A549 (cell line): ENCODE measurements at regions not wholly inside any gene's neighbourhood (a gene's known extent, or its start where the extent isn't known, plus 50 kb on each side); places are given as distances from the start of the nearest gene placed in this dataset.

Source experiments
- ATAC-seq, 2 experiments: fragments of 200-7000 bp in 1 of 2; fragments of >200 bp in 1 of 2; cut with Nextera tagmentation in 1 of 2; cut with Tn5 transposase in 1 of 2; 3 replicates each; pipeline versions ENCODE4 v1.8.0 to v1.9.1; 2018 to 2020; ENCODE audit warnings: mild to moderate bottlenecking in 1 of 2, moderate library complexity in 1 of 2
- CTCF ChIA-PET: fragments of 300-600 bp; sonication (Branson Sonifier 250); formaldehyde crosslinking; extraction: SDS; loops from one replicate; lab custom pipeline; 2021; ENCODE audit warnings: antibody characterized with exemption, inconsistent platforms; lab: Yijun Ruan, JAX
- POLR2A ChIA-PET: fragments of 350-600 bp; formaldehyde crosslinking; extraction: SDS; loops from one replicate; lab custom pipeline; 2021; ENCODE audit warnings: antibody characterized with exemption, inconsistent platforms; lab: Yijun Ruan, JAX
- DNase-seq, 2 experiments: peaks; one replicate each; pipeline versions ENCODE4 v3.0.0 to v3.0.0-alpha.2; 2011 to 2016; ENCODE audit warnings: low read depth in 1 of 2, low spot score in 1 of 2
- FAIRE-seq: peaks from 2 replicates; lab custom pipeline; 2011; peaks lifted over from hg19 to GRCh38; lab: Jason Lieb, UNC
- H3K27ac ChIP-seq, 2 experiments: fragments of >200 bp; sonication (Bioruptor Twin); formaldehyde crosslinking; 3 replicates each; pipeline ENCODE4 v1.5.1; 2016 to 2017
- H3K4me1 ChIP-seq: fragments of >200 bp; sonication (Bioruptor Twin); formaldehyde crosslinking; 3 replicates; pipeline ENCODE4 v1.6.1; 2016
- H3K4me2 ChIP-seq: fragments of >200 bp; sonication (Bioruptor Twin); formaldehyde crosslinking; 3 replicates; pipeline ENCODE4 v1.6.1; 2016
- H3K4me3 ChIP-seq: fragments of >200 bp; sonication (Bioruptor Twin); formaldehyde crosslinking; 3 replicates; pipeline ENCODE4 v1.5.1; 2016
- H3K9me3 ChIP-seq: fragments of >200 bp; sonication (Bioruptor Twin); formaldehyde crosslinking; 3 replicates; pipeline ENCODE4 v1.6.1; 2016
- BHLHE40 ChIP-seq: IDR thresholded peaks from 2 replicates; pipeline ENCODE4 v1.6.1; 2012; ENCODE audit warnings: low read depth, low read length, inconsistent platforms
- CEBPB ChIP-seq, 2 experiments: fragments of >200 bp in 1 of 2; sonication (Bioruptor Twin) in 1 of 2; formaldehyde crosslinking in 1 of 2; IDR thresholded peaks; 2 replicates each; pipeline ENCODE4 v1.6.1; 2012 to 2016
- CHD2 ChIP-seq: fragments of 150-350 bp; IDR thresholded peaks from 2 replicates; pipeline ENCODE4 v1.6.1; 2014; ENCODE audit warnings: low read length; ENCODE audit not compliant: partially characterized antibody
- EHF ChIP-seq: fragments of 250-450 bp; sonication (Bioruptor Pico); IDR thresholded peaks from 2 replicates; pipeline ENCODE4 v1.5.0; 2020; ENCODE audit warnings: mild to moderate bottlenecking
- EP300 ChIP-seq, 2 experiments: fragments of >200 bp; sonication (Bioruptor Twin); formaldehyde crosslinking; IDR thresholded peaks; 2 replicates in 1 of 2; 3 replicates in 1 of 2; pipeline ENCODE4 v1.6.1; 2016 to 2017
- ESRRA ChIP-seq: fragments of 150-350 bp; IDR thresholded peaks from 2 replicates; pipeline ENCODE4 v1.6.1; 2014; ENCODE audit warnings: mild to moderate bottlenecking, low read length, borderline replicate concordance
- FOSB ChIP-seq: fragments of 250-450 bp; sonication (Bioruptor Pico); IDR thresholded peaks from 2 replicates; pipeline ENCODE4 v1.5.0; 2020; ENCODE audit warnings: mild to moderate bottlenecking, moderate library complexity
- FOSL2 ChIP-seq, 2 experiments: fragments of 450-650 bp in 1 of 2; fragments of >200 bp in 1 of 2; sonication (Bioruptor Twin) in 1 of 2; formaldehyde crosslinking; IDR thresholded peaks; 2 replicates each; pipeline versions ENCODE4 v1.5.0 to v1.6.1; 2016 to 2020; ENCODE audit warnings: mild to moderate bottlenecking in 1 of 2, moderate library complexity in 1 of 2
- GATA3 ChIP-seq: IDR thresholded peaks from 2 replicates; pipeline ENCODE4 v1.6.1; 2012; ENCODE audit warnings: borderline replicate concordance
- HDAC2 ChIP-seq: fragments of 200-600 bp; sonication (generic); IDR thresholded peaks from 2 replicates; pipeline ENCODE4 v1.6.1; 2016
- HEYL ChIP-seq: fragments of 250-450 bp; sonication (Bioruptor Pico); IDR thresholded peaks from 2 replicates; pipeline ENCODE4 v1.8.0; 2021; ENCODE audit warnings: mild to moderate bottlenecking, moderate library complexity
- HOXA7 ChIP-seq: fragments of 250-450 bp; sonication (Bioruptor Pico); IDR thresholded peaks from 2 replicates; pipeline ENCODE4 v1.5.0; 2020; ENCODE audit warnings: mild to moderate bottlenecking, moderate library complexity
- JUNB ChIP-seq: fragments of >200 bp; sonication (Bioruptor Twin); formaldehyde crosslinking; IDR thresholded peaks from 2 replicates; pipeline ENCODE4 v1.6.1; 2016
- KDM1A ChIP-seq: fragments of 200-600 bp; sonication (generic); IDR thresholded peaks from 2 replicates; pipeline ENCODE4 v1.6.1; 2016; ENCODE audit warnings: low read depth, mild to moderate bottlenecking
- MAFK ChIP-seq: fragments of 450-650 bp; IDR thresholded peaks from 2 replicates; pipeline ENCODE4 v1.6.1; 2014; ENCODE audit not compliant: partially characterized antibody
- MYC ChIP-seq: IDR thresholded peaks from 2 replicates; pipeline ENCODE4 v1.6.1; 2012; ENCODE audit warnings: mild to moderate bottlenecking, inconsistent platforms, low read length, improper control_type of control experiment, borderline replicate concordance
- NFE2L2 ChIP-seq: fragments of 150-350 bp; conservative IDR thresholded peaks from 2 replicates; pipeline ENCODE4 v1.6.1; 2014; ENCODE audit warnings: low read length
- NPAS2 ChIP-seq: fragments of 250-450 bp; sonication (Bioruptor Pico); IDR thresholded peaks from 2 replicates; pipeline ENCODE4 v1.8.0; 2022; ENCODE audit warnings: mild to moderate bottlenecking, moderate library complexity, borderline replicate concordance
- RARB ChIP-seq: fragments of 250-450 bp; sonication (Bioruptor Pico); IDR thresholded peaks from 2 replicates; pipeline ENCODE4 v1.8.0; 2021; ENCODE audit warnings: mild to moderate bottlenecking, moderate library complexity
- RCOR1 ChIP-seq: fragments of 150-350 bp; IDR thresholded peaks from 2 replicates; pipeline ENCODE4 v1.6.1; 2014; ENCODE audit warnings: antibody characterized with exemption, low read length, low read depth
- RNF2 ChIP-seq: fragments of 200-600 bp; sonication (generic); IDR thresholded peaks from 2 replicates; pipeline ENCODE4 v1.6.1; 2016; ENCODE audit warnings: low read depth, mild to moderate bottlenecking, antibody characterized with exemption, moderate library complexity, borderline replicate concordance
- SMC3 ChIP-seq: fragments of >200 bp; sonication (Bioruptor Twin); formaldehyde crosslinking; IDR thresholded peaks from 3 replicates; pipeline ENCODE4 v1.6.1; 2018; ENCODE audit warnings: inconsistent platforms
- SREBF2 ChIP-seq: fragments of 450-650 bp; IDR thresholded peaks from 2 replicates; pipeline ENCODE4 v1.6.1; 2014; ENCODE audit warnings: mild to moderate bottlenecking, moderate library complexity
- TP53 ChIP-seq: fragments of 250-450 bp; sonication (Bioruptor Pico); IDR thresholded peaks from 2 replicates; pipeline ENCODE4 v1.5.0; 2021; ENCODE audit warnings: mild to moderate bottlenecking, moderate library complexity
- ZC3H11A ChIP-seq: fragments of 450-650 bp; IDR thresholded peaks from 2 replicates; pipeline ENCODE4 v1.6.1; 2014; ENCODE audit warnings: antibody characterized with exemption, mild to moderate bottlenecking
- WGBS: methylation state at CpG from one replicate; pipeline ENCODE4 v1.1.6; 2017; ENCODE audit errors: missing lambda C conversion rate; 5-methylcytosine and 5-hydroxymethylcytosine counted together
- TF ChIP-seq, protein P1 (sequence below): fragments of 150-350 bp; IDR thresholded peaks from 2 replicates; pipeline ENCODE4 v1.6.1; 2014; ENCODE audit warnings: low read depth, mild to moderate bottlenecking, low read length
- TF ChIP-seq, protein P2 (sequence below): fragments of 450-650 bp; IDR thresholded peaks from 2 replicates; pipeline ENCODE4 v1.6.1; 2014; ENCODE audit warnings: antibody characterized with exemption
- TF ChIP-seq, protein P3 (sequence below): fragments of >200 bp; sonication (Bioruptor Twin); formaldehyde crosslinking; IDR thresholded peaks from 3 replicates; pipeline ENCODE4 v1.5.1; 2016

- H3K9me3 ChIP-seq = no peaks in the 10 kb centered on the region
- CTCF ChIA-PET = no interaction called here
- no peak overlapping the region for H3K4me3 ChIP-seq
- no peak for DNase-seq
- no peak overlapping the region for H3K4me2 ChIP-seq
- TF ChIP-seq, protein P1, sequence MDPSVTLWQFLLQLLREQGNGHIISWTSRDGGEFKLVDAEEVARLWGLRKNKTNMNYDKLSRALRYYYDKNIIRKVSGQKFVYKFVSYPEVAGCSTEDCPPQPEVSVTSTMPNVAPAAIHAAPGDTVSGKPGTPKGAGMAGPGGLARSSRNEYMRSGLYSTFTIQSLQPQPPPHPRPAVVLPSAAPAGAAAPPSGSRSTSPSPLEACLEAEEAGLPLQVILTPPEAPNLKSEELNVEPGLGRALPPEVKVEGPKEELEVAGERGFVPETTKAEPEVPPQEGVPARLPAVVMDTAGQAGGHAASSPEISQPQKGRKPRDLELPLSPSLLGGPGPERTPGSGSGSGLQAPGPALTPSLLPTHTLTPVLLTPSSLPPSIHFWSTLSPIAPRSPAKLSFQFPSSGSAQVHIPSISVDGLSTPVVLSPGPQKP = no peak
- TF ChIP-seq FOSL2 (IDR thresholded peaks at IDR 0.05) (no peak), FOSL2 (CRISPR knock-in tag; IDR thresholded peaks at IDR 0.05) (no peak), EP300 (IDR thresholded peaks at IDR 0.05) (no peak), EHF (CRISPR knock-in tag) (no peak), HOXA7 (CRISPR knock-in tag) (no peak), CEBPB (IDR thresholded peaks at IDR 0.05) (no peak), NPAS2 (no peak), TP53 (no peak), ESRRA (no peak), JUNB (no peak), RCOR1 (no peak), HDAC2 (no peak), HEYL (CRISPR knock-in tag) (no peak)
- TF ChIP-seq, protein P2, sequence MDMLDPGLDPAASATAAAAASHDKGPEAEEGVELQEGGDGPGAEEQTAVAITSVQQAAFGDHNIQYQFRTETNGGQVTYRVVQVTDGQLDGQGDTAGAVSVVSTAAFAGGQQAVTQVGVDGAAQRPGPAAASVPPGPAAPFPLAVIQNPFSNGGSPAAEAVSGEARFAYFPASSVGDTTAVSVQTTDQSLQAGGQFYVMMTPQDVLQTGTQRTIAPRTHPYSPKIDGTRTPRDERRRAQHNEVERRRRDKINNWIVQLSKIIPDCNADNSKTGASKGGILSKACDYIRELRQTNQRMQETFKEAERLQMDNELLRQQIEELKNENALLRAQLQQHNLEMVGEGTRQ = no peak
- TF ChIP-seq, protein P3, sequence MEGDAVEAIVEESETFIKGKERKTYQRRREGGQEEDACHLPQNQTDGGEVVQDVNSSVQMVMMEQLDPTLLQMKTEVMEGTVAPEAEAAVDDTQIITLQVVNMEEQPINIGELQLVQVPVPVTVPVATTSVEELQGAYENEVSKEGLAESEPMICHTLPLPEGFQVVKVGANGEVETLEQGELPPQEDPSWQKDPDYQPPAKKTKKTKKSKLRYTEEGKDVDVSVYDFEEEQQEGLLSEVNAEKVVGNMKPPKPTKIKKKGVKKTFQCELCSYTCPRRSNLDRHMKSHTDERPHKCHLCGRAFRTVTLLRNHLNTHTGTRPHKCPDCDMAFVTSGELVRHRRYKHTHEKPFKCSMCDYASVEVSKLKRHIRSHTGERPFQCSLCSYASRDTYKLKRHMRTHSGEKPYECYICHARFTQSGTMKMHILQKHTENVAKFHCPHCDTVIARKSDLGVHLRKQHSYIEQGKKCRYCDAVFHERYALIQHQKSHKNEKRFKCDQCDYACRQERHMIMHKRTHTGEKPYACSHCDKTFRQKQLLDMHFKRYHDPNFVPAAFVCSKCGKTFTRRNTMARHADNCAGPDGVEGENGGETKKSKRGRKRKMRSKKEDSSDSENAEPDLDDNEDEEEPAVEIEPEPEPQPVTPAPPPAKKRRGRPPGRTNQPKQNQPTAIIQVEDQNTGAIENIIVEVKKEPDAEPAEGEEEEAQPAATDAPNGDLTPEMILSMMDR = no peak
- TF ChIP-seq, all 56 proteins: peak for 0
- FAIRE-seq (no peak), ATAC-seq (no peak)
- Histone ChIP-seq H3K27ac (no peak overlapping the region), H3K4me1 (no peaks in the 10 kb centered on the region)
- POLR2A ChIA-PET = no interaction called here
- no CpG with 5 or more reads among the region's 1 CpG for WGBS
Observed at GRCh38 chr3:191699546-191699945, 238.6 kb downstream of the PYDC2 start.

- Histone ChIP-seq H3K4me1 (no peaks in the 10 kb centered on the region), H3K27ac (no peak overlapping the region)
- no peak for DNase-seq
- TF ChIP-seq MYC = no peak
- no peak for TF ChIP-seq GATA3
- TF ChIP-seq EHF (CRISPR knock-in tag) = no peak
- no peak for TF ChIP-seq NPAS2
- no peak for TF ChIP-seq SMC3
- no peak for TF ChIP-seq BHLHE40
- TF ChIP-seq NFE2L2 = no peak
- TF ChIP-seq, protein P3 = no peak
- TF ChIP-seq, protein P1 = no peak
- no peak for TF ChIP-seq MAFK
- TF ChIP-seq KDM1A = no peak
- TF ChIP-seq FOSB (CRISPR knock-in tag) = no peak
- no peak for TF ChIP-seq ZC3H11A
- TF ChIP-seq SREBF2 = no peak
- TF ChIP-seq RARB (CRISPR knock-in tag) = no peak
- TF ChIP-seq CEBPB (IDR thresholded peaks at IDR 0.05) = no peak
- no peak for TF ChIP-seq CHD2
- no peak for TF ChIP-seq RNF2
- TF ChIP-seq, all 56 proteins: peak for 0
- Histone ChIP-seq H3K4me3 (no peak overlapping the region), H3K9me3 (no peaks in the 10 kb centered on the region), H3K4me2 (no peak overlapping the region)
- ChIA-PET POLR2A (no interaction called here), CTCF (no interaction called here)
- FAIRE-seq = no peak
- no peak for ATAC-seq
- WGBS = 29% methylated on average over 2 of the region's 2 CpGs
Observed at GRCh38 chr3:191702121-191702520, 241.2 kb downstream of the PYDC2 start.
